ENCODE measurements at regions not wholly inside any gene's neighbourhood (a gene's known extent, or its start where the extent isn't known, plus 50 kb on each side); places are given as distances from the start of the nearest gene placed in this dataset.
A peak's percentile ranks its signal among the peaks of the same experiment; 100 is the strongest.

DNA sequence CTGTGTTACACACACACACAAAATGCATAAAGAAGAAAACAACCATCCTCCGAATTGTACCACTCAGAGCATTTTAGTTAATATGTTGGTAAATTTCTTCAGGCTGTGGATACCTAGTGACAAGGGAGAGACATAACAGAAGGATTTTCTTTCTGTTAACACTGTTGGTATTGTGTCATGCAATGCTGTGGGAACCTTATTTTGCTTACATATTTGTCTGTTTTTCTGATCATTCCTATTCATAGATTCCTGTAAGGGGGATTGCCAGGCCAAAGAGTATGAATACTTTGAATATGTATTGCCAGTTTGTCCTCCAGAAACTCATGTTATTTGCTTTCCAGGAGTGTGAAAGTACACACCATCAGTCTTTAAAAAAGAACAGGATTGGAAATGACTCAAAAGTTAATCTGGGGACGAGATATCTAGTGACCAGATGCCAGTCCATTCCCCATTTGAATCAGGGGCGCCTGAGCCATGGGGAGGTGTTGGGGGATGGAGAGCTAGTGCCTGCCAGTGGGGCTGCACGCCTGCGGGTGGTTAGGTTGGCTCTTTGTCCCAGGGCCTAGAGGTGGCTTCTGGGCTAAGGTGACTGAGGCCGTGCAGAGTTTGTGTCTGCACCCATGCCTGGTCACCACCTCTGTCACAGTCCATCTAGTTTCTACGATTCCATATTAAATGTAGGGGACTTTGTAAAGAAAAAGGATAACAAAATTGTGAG is 142.0 kb downstream of the PTPN20 start:
- DNase-seq: no peak

DNA sequence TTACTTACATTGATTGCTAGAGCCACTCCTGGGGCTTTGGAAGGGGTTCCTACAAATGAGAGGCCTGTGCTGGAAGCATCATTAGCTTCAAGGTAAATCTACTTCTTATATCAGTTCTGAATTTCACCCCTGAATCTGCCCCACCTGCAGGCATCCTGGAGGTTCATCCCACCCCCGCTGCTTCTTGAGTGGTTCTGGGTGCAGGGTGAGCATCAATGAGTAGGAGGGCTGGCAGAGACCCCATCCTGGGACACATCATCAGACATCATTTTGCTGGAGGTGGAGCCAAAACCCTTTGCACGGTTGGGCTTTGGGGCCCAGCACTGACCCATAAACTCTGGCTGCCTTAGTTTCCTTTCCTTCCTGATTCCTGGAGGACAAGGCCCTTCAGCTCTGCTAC is 143.7 kb downstream of the PTPN20 start:
- no peak for DNase-seq

DNA sequence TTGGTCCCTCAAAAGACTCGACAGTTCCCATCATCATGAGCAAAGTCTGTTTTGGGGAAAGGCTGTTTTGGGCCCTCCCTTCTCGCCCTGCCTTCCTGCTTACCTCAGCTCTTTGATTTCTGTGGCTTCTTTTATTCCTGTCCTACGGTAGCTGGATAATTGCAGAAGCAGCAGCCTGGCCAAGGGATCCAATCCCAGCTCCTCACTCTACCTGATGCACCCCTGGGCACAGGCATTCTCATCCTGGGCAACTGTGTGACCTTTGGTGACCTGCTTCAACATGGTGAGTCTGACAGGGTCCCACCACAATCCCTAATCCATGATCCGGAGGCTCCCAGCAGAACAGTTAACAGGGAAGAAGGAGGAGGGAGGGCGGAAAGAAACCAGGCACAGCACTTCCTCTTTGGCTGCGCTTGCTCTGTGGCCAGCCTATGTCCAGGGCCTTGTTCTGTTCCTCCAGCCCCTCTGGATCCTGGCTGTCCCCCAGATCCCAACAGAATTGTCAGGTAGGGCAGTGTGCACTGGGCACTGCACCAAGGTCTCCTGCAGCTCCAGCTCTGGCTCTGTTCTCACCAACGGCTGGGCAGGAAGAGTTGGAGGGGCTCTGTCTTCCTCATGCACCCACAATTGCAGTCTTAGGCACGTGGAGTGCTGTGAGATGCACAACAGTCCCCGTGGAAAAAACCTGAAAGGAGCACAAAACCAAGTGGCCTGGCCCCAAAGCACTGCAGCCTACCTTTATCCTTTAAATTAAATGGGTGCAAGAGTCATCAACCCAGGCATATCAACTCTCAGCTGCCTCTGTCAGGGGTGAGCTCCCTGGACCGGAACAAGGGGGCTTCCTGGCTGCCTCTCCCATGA is 144.4 kb downstream of the PTPN20 start:
- peak; percentile 27 to 39 (median 31) for DNase-seq

DNA sequence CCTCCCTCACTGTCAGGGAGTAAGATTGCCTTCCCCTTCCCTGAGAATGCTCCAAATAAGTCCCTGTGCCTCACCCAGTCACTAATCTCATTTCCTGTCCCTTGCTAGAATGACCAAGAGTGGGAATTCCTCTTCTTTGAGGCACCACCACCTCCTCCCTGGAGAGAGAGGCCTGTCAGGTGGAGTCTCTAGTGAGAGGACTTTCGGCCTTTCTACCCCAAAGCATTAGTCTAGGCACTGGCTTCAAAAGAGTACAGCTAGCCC is 145.0 kb downstream of the PTPN20 start:
- DNase-seq: peak; percentile 39 to 66 (median 50)

DNA sequence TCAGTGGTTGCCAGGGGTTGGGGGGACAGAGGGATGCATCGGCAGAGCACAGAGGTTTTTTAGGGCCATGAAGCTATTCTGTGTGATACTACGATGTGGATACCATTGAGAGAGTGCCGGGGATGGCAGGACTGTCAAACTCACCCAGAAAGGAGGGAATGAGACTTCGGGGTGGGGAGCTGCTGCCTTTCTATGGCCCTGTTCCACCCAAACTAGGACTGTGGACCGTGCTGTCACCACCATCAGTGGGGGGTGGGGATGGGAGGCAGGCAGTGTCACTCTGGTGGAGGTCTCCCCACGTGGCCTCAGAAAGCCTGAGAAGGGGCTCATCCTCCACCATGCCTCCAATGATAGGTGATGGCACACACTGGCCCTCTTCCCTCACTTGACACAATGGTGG is 146.2 kb downstream of the PTPN20 start:
- DNase-seq: no peak

DNA sequence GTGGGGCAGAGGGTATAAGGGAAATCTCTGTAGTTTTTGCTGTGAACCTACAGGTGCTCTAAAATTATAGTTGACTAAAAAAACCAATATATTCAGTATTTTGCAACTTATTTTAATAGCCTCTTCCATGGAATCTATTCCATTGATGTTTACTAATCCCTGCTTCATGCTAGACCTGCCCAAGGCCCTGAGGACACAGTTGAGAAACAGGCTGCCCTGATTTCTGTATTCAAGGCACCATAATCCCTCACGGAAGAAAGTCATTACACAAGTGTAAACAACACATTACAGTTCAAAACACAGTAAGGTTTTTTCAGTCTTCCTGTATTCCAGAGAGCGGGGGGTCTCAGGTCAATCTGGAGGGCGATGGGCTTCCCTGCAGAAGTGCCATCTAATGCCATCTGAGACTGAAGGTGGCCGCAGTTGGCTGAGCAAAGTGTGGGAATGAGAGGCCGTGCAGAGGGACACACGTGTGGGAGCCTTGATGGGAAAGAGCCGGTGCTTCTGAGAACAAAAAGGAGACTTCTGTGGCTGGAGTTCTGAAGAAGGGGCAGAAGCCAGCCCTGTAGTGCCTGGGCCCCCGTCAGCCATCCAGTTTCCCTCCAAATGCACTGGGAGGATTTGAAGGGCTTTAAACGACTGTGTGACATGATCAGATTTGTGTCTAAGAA is 146.9 kb downstream of the PTPN20 start:
- no peak for DNase-seq

DNA sequence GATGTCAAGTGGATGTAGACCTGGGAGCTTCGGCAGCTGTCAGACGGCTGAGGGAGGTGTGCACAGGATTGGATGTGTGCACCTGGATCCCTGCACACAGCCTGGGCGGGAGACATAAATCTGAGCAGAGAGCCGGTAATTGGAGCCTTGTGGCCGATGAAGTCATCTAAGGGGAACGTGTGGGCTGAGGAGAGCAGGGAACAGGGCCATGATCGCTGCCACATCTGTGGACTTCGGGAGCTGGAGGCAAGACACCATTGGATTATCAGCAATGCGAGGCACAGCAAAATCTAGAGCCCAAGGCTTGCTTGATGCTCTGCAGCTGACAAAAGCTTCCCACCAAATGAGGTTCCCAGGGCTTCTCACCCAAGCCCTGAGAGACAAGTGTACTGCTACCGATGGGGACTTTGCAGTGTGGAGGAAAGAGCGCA is 147.7 kb downstream of the PTPN20 start:
- DNase-seq: no peak

DNA sequence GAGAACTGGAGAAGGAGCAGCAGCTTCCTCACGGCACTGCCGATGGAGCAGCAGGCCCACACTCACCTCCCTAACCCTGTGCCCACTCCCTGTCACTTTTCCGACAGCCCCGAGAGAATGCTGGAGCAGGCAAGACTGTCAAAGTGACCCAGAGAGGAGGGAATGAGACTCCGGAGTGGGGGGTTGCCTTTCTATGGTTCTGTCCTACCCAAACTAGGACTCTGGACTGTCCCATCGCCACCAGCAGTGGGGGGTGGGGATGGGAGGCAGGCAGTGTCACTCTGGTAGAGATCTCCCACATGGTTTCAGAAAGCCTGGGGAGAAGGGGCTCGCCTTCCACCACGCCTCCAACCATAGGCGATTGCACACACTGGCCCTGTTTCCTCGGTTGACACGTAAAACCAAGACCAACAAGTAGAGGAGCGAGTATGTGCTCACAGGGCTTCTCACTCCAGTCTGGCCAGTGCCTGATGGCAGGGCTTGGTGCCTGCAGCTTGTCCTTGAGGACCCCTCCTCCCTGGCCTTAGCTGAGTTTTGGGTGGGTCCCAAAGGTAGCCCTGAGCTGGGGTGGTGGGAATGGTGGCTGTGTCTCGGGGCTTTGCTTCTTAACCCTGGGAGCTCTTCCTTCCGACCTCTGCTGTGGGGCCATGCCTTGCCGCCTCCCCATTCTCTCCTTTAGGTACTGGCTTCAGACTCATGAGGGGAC is 148.5 kb downstream of the PTPN20 start:
- no peak for DNase-seq

DNA sequence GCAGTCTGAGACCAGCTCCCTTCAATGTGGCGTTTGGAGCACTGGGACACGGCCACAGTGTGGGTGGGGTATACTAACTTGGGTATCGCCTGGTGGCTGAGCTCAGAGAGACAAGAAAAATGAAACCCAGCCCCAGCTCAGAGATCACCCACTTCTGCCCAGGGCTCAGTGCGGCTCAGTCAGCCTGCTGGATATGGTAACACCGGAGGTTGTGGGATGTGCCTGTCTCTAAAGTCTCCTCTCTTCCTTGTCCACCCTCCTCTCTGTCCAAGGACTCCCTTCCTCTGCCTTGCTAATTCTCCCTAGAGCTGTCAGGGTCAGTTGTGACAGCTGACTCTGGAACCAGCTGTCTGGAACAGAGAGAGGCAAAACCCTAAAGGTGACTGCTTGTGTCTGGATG is 149.1 kb downstream of the PTPN20 start:
- DNase-seq: no peak

DNA sequence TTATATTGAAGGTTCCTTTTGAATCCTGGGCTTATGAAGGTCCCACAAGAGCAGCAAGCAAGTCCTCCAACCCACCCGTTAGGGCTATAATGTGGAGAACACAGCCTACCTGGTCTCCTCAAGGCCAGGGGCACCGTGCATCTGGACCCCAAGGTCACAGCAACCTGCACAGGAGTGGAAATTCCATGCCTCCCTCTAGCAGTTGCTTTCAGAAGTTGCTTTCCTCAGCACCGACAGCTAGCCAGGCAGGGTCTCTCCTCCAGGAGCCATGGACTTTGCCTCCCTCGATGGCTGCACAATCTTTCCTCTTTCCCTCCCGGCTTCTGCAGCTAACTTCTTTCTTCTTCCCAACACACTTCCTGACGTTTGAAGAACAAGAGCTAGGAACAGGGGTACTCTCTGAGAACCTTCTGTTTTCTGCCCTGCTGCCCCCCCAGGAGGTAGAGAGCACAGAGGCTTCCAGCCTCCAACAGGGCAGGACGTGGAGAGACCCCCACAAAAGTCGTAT is 149.8 kb downstream of the PTPN20 start:
- DNase-seq: no peak

DNA sequence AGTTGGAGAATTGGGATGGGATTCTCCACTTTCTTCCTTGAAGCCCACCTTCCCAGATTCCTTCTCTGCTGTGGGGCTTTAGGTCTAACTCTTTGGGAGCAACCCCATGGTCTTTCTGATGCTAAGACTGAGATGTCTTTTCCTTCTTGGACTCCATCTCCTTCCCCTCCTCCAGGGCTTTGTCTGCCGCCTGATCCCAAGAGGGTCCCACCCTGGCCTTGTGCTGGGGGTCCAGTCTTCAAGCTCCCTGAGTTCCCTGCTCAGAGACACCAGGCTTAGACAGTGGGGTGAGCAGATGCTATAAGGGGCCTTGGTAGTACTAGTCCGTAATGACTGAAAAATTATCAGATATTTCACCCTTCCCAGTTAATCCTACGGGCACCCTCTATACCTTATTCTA is 150.5 kb downstream of the PTPN20 start:
- DNase-seq: no peak

DNA sequence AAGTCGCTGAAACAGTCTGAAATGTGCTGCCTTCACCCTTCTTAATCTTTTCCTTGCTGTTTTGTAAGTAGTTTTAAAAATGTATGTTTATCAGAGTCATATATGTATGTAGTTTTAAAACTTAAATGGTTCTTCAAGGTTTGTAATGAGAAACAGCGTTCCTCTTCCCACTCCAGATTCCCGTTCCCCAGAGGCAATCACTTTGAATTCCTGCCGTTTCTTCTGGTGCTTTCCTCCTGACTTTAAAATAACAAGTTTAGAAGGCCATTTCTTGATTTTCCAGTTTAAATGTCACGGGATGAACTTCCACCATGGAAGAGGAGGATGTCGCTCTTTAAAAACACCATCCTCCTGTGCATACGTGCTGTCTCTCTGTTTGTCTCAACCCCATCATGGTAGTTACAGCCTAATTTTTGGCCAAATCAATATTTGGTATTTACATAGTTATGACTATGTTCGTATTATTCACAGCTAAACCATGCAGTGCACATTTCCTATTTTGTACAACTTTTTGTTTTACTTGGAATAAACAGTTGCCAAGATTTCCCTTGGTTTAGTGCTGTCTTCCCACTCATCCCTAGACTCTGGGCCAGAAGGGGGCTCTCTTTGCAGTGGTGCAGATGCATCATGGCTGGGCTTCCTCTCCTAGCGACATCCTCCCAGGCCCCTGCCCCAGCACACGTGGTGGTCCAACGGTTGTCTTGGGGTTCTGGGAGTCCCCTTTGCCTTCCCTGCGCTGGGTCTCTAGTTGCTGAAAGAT is 151.4 kb downstream of the PTPN20 start:
- peak in 2 of 3 donors; percentile 38 to 49 for DNase-seq

DNA sequence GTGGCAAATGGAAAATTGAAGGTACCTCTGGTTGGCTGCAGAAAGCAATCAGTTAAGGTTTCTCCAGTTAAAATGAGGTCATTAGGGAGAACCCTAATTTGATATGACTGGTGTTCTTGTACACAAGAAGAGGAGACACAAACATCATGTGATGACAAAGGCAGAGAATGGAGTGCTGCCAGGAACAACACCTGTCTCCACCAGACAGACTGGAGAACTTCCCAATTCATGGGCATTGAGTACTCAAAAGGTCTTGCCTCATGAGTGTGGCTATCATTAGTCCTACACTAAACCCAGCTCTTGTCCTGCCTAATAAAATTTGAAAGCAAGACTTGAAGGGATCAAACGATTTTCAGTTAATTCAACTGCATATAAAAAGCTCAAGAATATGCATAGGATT is 152.6 kb downstream of the PTPN20 start:
- no peak for DNase-seq

DNA sequence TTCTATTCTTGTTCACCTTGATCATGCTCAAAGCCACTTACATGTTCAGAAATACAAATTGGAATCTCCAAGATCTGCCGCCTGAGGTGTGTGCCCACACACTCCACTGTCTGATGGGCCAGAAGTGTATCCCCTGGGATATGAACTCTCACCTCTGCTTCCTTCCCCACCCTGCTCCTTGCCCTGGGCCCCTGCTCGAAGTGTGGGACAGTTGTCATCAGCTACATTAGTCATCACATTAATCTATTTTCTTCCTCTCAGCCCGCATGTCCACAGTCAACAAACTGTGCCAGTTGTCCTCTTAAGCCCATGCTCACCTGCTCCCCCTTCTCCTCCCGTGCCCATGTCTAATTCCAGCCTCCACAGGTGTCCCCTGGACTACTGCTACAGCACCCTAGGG is 154.7 kb downstream of the PTPN20 start:
- DNase-seq: no peak

DNA sequence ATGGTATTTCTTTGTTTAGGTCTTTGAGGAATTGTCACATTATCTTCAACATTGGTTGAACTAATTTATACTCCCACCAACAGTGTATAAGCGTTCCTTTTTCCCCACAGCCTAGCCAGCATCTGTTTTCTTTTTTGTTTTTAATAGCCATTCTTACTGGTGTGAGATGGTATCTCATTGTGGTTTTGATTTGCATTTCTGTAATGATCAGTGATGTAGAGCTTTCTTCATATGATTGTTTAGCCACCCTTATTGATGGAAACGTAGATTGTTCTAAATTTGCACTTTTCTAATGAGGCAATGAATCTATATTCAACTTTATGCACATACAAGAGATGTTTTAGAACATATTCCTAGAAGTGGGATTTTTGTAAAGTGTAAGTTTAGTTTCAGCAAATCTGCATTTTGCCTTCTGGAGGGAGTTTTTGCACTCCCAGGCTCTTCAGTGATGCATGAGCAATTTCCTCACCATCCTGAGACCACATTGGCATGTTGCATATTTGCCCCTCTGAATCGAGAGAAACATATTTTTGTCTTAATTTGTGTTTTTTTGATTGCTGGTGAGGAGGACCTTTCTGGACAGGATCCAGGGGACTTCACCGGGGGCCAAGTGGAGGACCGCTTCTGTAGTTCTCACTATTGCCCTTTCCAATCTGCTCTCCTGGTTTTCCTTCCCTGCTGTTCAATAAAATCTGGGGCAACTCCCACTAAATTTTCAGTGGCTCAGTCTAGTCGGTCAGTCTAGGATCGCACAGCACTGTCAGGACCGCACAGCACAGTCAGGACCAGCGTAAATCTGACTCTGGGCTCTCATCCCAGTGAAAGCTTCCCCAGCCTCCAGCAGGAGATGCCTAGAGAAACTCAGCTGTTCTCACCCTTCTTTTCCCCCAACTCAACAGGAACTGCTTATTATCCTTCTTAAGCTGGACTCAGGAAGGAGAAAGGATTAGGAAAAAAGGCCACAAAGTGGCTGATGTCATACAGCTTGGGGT is 157.0 kb downstream of the PTPN20 start:
- DNase-seq: no peak

DNA sequence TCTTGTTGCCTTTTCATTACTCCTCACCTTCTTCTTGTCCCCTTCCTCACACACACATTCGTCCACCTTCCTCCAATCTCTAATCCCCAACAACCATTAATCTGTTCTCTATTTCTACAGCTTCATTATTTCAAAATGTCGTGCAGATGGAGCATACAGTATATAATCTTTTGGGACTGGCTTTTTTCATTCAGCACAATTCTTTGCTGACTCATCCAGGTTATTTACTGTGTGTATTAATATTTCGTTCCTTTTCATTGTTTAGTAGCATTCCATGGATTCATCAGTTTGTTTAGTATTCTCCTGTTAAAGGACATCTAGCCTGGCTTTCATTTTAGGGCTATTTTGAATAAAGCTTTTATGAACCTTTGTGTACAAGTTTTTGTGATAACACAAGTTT is 159.3 kb downstream of the PTPN20 start:
- no peak for DNase-seq

DNA sequence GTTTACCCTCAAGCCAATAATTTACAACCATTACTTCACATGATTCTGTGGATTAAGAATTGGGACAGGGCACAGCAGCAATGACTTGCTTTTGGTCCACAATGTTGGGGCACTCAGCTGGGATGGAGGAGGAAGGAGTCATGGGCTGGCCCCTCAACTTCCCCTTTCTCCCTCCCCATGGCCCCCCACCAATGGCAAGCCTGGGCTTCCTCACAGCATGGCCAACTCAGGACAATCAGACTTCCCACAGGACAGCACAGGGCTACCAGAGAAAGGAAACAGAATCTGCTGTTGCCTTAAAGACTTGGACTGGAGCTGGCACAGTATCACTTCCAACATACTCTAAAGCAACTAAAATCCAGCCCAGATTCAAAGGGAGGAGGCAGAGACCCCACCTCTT is 160.7 kb downstream of the PTPN20 start:
- DNase-seq: peak; percentile 39 to 61 (median 46)

DNA sequence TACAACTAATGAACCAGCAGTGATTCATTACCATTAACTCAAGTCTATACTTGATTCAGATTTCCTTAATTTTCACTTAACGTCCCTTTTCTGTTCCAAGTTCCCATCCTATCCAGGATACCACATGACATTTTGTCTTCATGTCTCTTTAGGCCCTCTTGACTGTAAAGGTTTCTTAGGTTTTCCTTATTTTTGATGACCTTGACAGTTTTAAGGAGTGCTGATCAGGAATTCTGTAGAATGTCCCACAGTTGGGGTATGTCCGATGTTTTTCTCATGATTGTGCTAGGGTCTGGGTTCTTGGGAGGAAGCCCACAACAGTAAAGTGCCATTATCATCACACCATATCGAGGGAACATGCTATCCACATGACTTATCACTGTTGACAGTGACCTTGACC is 162.7 kb downstream of the PTPN20 start:
- DNase-seq: no peak

DNA sequence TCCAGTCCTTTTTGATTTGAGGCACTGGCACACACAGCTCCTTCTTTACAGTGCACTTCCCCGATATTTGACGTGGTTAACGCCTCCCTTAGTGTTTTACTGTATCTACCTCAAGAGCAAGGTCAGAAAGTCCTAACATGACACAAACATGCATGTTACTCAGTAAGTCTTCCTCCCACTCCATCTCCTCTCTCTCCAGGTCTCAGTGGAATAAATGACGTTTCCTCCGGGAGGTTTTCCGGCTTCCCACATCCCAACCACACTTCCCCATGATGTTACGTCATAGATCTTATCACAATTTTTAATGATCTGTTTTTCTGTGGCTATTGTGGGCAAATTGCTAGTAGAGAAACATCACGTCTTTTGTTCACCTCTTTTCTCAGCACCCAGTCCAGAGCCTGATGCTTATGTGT is 165.7 kb downstream of the PTPN20 start:
- peak; percentile 60 to 69 (median 67) for DNase-seq

DNA sequence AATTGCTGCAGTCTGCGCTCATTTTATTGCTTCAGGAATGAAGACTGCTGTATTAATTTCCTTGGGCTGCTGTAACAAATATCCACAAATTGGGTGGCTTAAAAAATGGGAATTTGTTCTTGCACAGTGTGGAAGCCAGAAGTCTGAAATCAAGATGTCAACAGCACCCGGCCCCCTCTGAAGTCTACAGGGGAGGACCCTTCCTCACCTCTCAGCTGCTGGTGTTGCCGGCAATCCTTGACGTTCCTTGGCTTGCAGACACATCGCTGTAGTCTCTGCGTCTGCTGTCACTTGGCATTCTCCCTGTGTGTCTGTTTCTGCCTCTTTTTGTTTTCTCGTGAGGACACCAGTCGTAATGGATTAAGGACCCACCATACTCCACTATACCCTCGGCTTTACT is 166.2 kb downstream of the PTPN20 start:
- no peak for DNase-seq

DNA sequence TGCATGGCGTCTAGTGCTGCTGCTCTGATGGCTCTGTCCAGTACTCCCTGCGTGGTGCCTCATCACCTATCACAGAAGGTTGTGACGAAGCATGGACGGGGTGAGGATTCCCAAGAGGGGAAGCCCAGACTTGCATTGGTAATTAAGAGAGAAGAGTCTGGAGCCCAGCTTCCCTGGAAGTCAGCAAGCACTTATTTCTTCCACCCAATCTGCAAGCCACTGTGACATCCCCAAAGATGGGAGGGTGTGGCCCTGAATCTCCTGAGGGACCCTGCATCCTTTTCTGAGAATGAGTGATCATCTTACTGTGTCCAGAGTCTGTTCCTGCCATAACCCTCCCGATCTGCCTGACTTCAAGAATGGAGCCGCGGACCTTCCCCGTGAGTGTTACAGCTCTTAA is 166.7 kb downstream of the PTPN20 start:
- DNase-seq: no peak
